ENCODE measurements at regions not wholly inside any gene's neighbourhood (a gene's known extent, or its start where the extent isn't known, plus 50 kb on each side); places are given as distances from the start of the nearest gene placed in this dataset.

- no peaks in the 10 kb centered on the region for H3K9me3 ChIP-seq (ENCODE audit: control insufficient read depth in 2 of 2, insufficient read depth in 1 of 2, low read depth in 1 of 2, low read length in 1 of 2)
- FAIRE-seq (no peak), DNase-seq (no peak)
- no peak overlapping the region for H3K4me3 ChIP-seq (ENCODE audit: low read depth in 1 of 3, low read length in 3 of 3)
- H3K36me3 ChIP-seq (ENCODE audit: control insufficient read depth in 3 of 3, insufficient read depth in 2 of 3, low read depth in 1 of 3, low read length in 3 of 3), result no peaks in the 10 kb centered on the region
- 82 to 91% (median 86%) methylated on average over 2 of the region's 2 CpGs for WGBS, 3 donors
- H3K27me3 ChIP-seq (ENCODE audit: control insufficient read depth in 3 of 3, insufficient read depth in 3 of 3, low read length in 3 of 3), result no peaks in the 10 kb centered on the region
- no peak overlapping the region for H3K27ac ChIP-seq (ENCODE audit: low read depth in 1 of 3, low read length in 2 of 3)
- no peaks in the 10 kb centered on the region for H3K4me1 ChIP-seq (ENCODE audit: control insufficient read depth in 3 of 3, insufficient read depth in 2 of 3, low read depth in 1 of 3, low read length in 2 of 3)
Observed at GRCh38 chr3:145368748-145369147, 792.2 kb downstream of the PLOD2 start.

GRCh38 chr3:145370870-145371269 lies 790.1 kb downstream of the PLOD2 start:
- no peak for DNase-seq
- Histone ChIP-seq H3K9me3 (ENCODE audit: control insufficient read depth in 2 of 2, insufficient read depth in 1 of 2, low read depth in 1 of 2, low read length in 1 of 2) (no peaks in the 10 kb centered on the region), H3K27ac (ENCODE audit: low read depth in 1 of 3, low read length in 2 of 3) (no peak overlapping the region), H3K27me3 (ENCODE audit: control insufficient read depth in 3 of 3, insufficient read depth in 3 of 3, low read length in 3 of 3) (no peaks in the 10 kb centered on the region), H3K4me1 (ENCODE audit: control insufficient read depth in 3 of 3, insufficient read depth in 2 of 3, low read depth in 1 of 3, low read length in 2 of 3) (no peaks in the 10 kb centered on the region), H3K4me3 (ENCODE audit: low read depth in 1 of 3, low read length in 3 of 3) (no peak overlapping the region), H3K36me3 (ENCODE audit: control insufficient read depth in 3 of 3, insufficient read depth in 2 of 3, low read depth in 1 of 3, low read length in 3 of 3) (no peaks in the 10 kb centered on the region)
- 65 to 82% (median 71%) methylated on average over 5 of the region's 5 CpGs for WGBS, 3 donors
- no peak for FAIRE-seq

- Histone ChIP-seq H3K4me3 (ENCODE audit: low read depth in 1 of 3, low read length in 3 of 3) (no peak overlapping the region), H3K9me3 (ENCODE audit: control insufficient read depth in 2 of 2, insufficient read depth in 1 of 2, low read depth in 1 of 2, low read length in 1 of 2) (no peaks in the 10 kb centered on the region), H3K27ac (ENCODE audit: low read depth in 1 of 3, low read length in 2 of 3) (no peak overlapping the region), H3K4me1 (ENCODE audit: control insufficient read depth in 3 of 3, insufficient read depth in 2 of 3, low read depth in 1 of 3, low read length in 2 of 3) (no peaks in the 10 kb centered on the region), H3K36me3 (ENCODE audit: control insufficient read depth in 3 of 3, insufficient read depth in 2 of 3, low read depth in 1 of 3, low read length in 3 of 3) (no peaks in the 10 kb centered on the region), H3K27me3 (ENCODE audit: control insufficient read depth in 3 of 3, insufficient read depth in 3 of 3, low read length in 3 of 3) (no peaks in the 10 kb centered on the region)
- WGBS, 3 donors, result 53 to 60% (median 55%) methylated on average over 1 of the region's 1 CpG
- DNase-seq (no peak), FAIRE-seq (no peak)
Observed at GRCh38 chr3:145377301-145377700, 783.7 kb downstream of the PLOD2 start.

- Histone ChIP-seq H3K27ac (ENCODE audit: low read depth in 1 of 3, low read length in 2 of 3) (no peak overlapping the region), H3K36me3 (ENCODE audit: control insufficient read depth in 3 of 3, insufficient read depth in 2 of 3, low read depth in 1 of 3, low read length in 3 of 3) (no peaks in the 10 kb centered on the region), H3K4me1 (ENCODE audit: control insufficient read depth in 3 of 3, insufficient read depth in 2 of 3, low read depth in 1 of 3, low read length in 2 of 3) (no peaks in the 10 kb centered on the region), H3K4me3 (ENCODE audit: low read depth in 1 of 3, low read length in 3 of 3) (no peak overlapping the region), H3K9me3 (ENCODE audit: control insufficient read depth in 2 of 2, insufficient read depth in 1 of 2, low read depth in 1 of 2, low read length in 1 of 2) (no peaks in the 10 kb centered on the region), H3K27me3 (ENCODE audit: control insufficient read depth in 3 of 3, insufficient read depth in 3 of 3, low read length in 3 of 3) (no peaks in the 10 kb centered on the region)
- DNase-seq (no peak), FAIRE-seq (no peak)
- 65 to 93% (median 74%) methylated on average over 3 of the region's 3 CpGs for WGBS, 3 donors
Observed at GRCh38 chr3:145383416-145383815, 777.6 kb downstream of the PLOD2 start.

GRCh38 chr3:145384307-145384706 lies 776.7 kb downstream of the PLOD2 start:
- Histone ChIP-seq H3K9me3 (ENCODE audit: control insufficient read depth in 2 of 2, insufficient read depth in 1 of 2, low read depth in 1 of 2, low read length in 1 of 2) (no peaks in the 10 kb centered on the region), H3K27ac (ENCODE audit: low read depth in 1 of 3, low read length in 2 of 3) (no peak overlapping the region), H3K4me1 (ENCODE audit: control insufficient read depth in 3 of 3, insufficient read depth in 2 of 3, low read depth in 1 of 3, low read length in 2 of 3) (no peaks in the 10 kb centered on the region), H3K36me3 (ENCODE audit: control insufficient read depth in 3 of 3, insufficient read depth in 2 of 3, low read depth in 1 of 3, low read length in 3 of 3) (no peaks in the 10 kb centered on the region), H3K4me3 (ENCODE audit: low read depth in 1 of 3, low read length in 3 of 3) (no peak overlapping the region), H3K27me3 (ENCODE audit: control insufficient read depth in 3 of 3, insufficient read depth in 3 of 3, low read length in 3 of 3) (no peaks in the 10 kb centered on the region)
- no peak for FAIRE-seq
- WGBS, 3 donors, result 56 to 60% (median 59%) methylated on average over 2 of the region's 2 CpGs
- no peak for DNase-seq

- Histone ChIP-seq H3K36me3 (ENCODE audit: control insufficient read depth in 3 of 3, insufficient read depth in 2 of 3, low read depth in 1 of 3, low read length in 3 of 3) (no peaks in the 10 kb centered on the region), H3K9me3 (ENCODE audit: control insufficient read depth in 2 of 2, insufficient read depth in 1 of 2, low read depth in 1 of 2, low read length in 1 of 2) (no peaks in the 10 kb centered on the region), H3K4me3 (ENCODE audit: low read depth in 1 of 3, low read length in 3 of 3) (no peak overlapping the region), H3K4me1 (ENCODE audit: control insufficient read depth in 3 of 3, insufficient read depth in 2 of 3, low read depth in 1 of 3, low read length in 2 of 3) (no peaks in the 10 kb centered on the region), H3K27me3 (ENCODE audit: control insufficient read depth in 3 of 3, insufficient read depth in 3 of 3, low read length in 3 of 3) (no peaks in the 10 kb centered on the region), H3K27ac (ENCODE audit: low read depth in 1 of 3, low read length in 2 of 3) (no peak overlapping the region)
- no peak for DNase-seq
- no peak for FAIRE-seq
Observed at GRCh38 chr3:145387211-145387610, 773.8 kb downstream of the PLOD2 start.

GRCh38 chr3:145395421-145395820 lies 765.6 kb downstream of the PLOD2 start:
- no peak for DNase-seq
- FAIRE-seq, result no peak
- WGBS, 3 donors, result 66 to 88% (median 77%) methylated on average over 8 of the region's 8 CpGs

GRCh38 chr3:145411605-145412004 lies 749.4 kb downstream of the PLOD2 start:
- H3K4me1 ChIP-seq (ENCODE audit: control insufficient read depth in 3 of 3, insufficient read depth in 2 of 3, low read depth in 1 of 3, low read length in 2 of 3), result no peaks in the 10 kb centered on the region
- H3K9me3 ChIP-seq (ENCODE audit: control insufficient read depth in 2 of 2, insufficient read depth in 1 of 2, low read depth in 1 of 2, low read length in 1 of 2), result no peaks in the 10 kb centered on the region
- 65 to 82% (median 73%) methylated on average over 5 of the region's 5 CpGs for WGBS, 3 donors
- no peak for DNase-seq
- no peak overlapping the region for H3K27ac ChIP-seq (ENCODE audit: low read depth in 1 of 3, low read length in 2 of 3)
- H3K27me3 ChIP-seq (ENCODE audit: control insufficient read depth in 3 of 3, insufficient read depth in 3 of 3, low read length in 3 of 3), result no peaks in the 10 kb centered on the region
- no peaks in the 10 kb centered on the region for H3K36me3 ChIP-seq (ENCODE audit: control insufficient read depth in 3 of 3, insufficient read depth in 2 of 3, low read depth in 1 of 3, low read length in 3 of 3)
- no peak for FAIRE-seq
- H3K4me3 ChIP-seq (ENCODE audit: low read depth in 1 of 3, low read length in 3 of 3), result no peak overlapping the region

More at GRCh38 chr3:145395421-145395820, 765.6 kb downstream of the PLOD2 start:
- Histone ChIP-seq H3K27ac (ENCODE audit: low read depth in 1 of 3, low read length in 2 of 3) (no peak overlapping the region), H3K4me3 (ENCODE audit: low read depth in 1 of 3, low read length in 3 of 3) (no peak overlapping the region), H3K36me3 (ENCODE audit: control insufficient read depth in 3 of 3, insufficient read depth in 2 of 3, low read depth in 1 of 3, low read length in 3 of 3) (no peaks in the 10 kb centered on the region), H3K9me3 (ENCODE audit: control insufficient read depth in 2 of 2, insufficient read depth in 1 of 2, low read depth in 1 of 2, low read length in 1 of 2) (no peaks in the 10 kb centered on the region), H3K27me3 (ENCODE audit: control insufficient read depth in 3 of 3, insufficient read depth in 3 of 3, low read length in 3 of 3) (no peaks in the 10 kb centered on the region), H3K4me1 (ENCODE audit: control insufficient read depth in 3 of 3, insufficient read depth in 2 of 3, low read depth in 1 of 3, low read length in 2 of 3) (no peaks in the 10 kb centered on the region)

- H3K4me3 ChIP-seq (ENCODE audit: low read depth in 1 of 3, low read length in 3 of 3), result no peak overlapping the region
- H3K36me3 ChIP-seq (ENCODE audit: control insufficient read depth in 3 of 3, insufficient read depth in 2 of 3, low read depth in 1 of 3, low read length in 3 of 3), result no peaks in the 10 kb centered on the region
- no peak overlapping the region for H3K27ac ChIP-seq (ENCODE audit: low read depth in 1 of 3, low read length in 2 of 3)
- no peaks in the 10 kb centered on the region for H3K4me1 ChIP-seq (ENCODE audit: control insufficient read depth in 3 of 3, insufficient read depth in 2 of 3, low read depth in 1 of 3, low read length in 2 of 3)
- no peaks in the 10 kb centered on the region for H3K27me3 ChIP-seq (ENCODE audit: control insufficient read depth in 3 of 3, insufficient read depth in 3 of 3, low read length in 3 of 3)
- FAIRE-seq (no peak), DNase-seq (no peak)
- 11 to 80% (median 51%) methylated on average over 1 of the region's 1 CpG for WGBS, 3 donors
- no peaks in the 10 kb centered on the region for H3K9me3 ChIP-seq (ENCODE audit: control insufficient read depth in 2 of 2, insufficient read depth in 1 of 2, low read depth in 1 of 2, low read length in 1 of 2)
Observed at GRCh38 chr3:145417678-145418077, 743.3 kb downstream of the PLOD2 start.

Data from small intestine (tissue), 7 donors.